ENCODE measurements at regions not wholly inside any gene's neighbourhood (a gene's known extent, or its start where the extent isn't known, plus 50 kb on each side); places are given as distances from the start of the nearest gene placed in this dataset.

DNA sequence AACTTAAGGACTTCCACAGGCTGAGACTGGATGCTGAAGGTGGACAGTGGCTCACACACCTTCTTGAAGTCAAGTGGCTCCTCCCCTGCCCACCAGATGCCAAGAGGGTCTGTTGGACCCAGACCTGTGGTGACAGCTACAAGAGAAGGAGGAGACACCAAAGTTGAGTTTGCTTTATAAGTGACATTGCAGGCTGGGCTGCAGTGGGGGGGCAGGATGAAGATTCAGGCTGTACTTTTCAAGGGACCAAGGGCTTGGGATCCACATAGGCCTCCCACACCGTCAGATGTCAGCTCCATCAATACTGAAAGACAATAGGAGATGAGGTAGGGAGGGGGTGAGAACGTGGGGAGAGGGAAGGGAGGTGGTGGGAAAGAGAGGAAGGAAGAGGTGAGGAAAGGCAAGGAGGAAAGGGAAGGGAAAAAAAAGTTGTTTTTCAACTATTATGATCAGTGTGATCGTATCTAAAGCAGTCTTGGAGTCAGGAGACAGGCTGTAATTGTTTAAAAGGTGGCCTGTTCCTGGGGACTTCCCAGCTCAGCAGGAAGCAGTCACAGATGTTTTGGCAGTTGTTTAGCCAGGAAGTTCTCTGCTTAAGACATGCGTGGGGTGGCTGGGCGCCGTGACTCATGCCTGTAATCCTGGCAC, 84.1 kb upstream of the RESF1 start:
- TF ChIP-seq, protein P1, sequence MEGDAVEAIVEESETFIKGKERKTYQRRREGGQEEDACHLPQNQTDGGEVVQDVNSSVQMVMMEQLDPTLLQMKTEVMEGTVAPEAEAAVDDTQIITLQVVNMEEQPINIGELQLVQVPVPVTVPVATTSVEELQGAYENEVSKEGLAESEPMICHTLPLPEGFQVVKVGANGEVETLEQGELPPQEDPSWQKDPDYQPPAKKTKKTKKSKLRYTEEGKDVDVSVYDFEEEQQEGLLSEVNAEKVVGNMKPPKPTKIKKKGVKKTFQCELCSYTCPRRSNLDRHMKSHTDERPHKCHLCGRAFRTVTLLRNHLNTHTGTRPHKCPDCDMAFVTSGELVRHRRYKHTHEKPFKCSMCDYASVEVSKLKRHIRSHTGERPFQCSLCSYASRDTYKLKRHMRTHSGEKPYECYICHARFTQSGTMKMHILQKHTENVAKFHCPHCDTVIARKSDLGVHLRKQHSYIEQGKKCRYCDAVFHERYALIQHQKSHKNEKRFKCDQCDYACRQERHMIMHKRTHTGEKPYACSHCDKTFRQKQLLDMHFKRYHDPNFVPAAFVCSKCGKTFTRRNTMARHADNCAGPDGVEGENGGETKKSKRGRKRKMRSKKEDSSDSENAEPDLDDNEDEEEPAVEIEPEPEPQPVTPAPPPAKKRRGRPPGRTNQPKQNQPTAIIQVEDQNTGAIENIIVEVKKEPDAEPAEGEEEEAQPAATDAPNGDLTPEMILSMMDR (IDR thresholded peaks at IDR 0.05), result no peak
- no peak for TF ChIP-seq POLR2A (IDR thresholded peaks at IDR 0.05)
- TF ChIP-seq POLR2AphosphoS5 (IDR thresholded peaks at IDR 0.05), result peak; percentile 24

Measured in prostate gland (tissue), 2 donors.